SK-N-MC (cell line): ENCODE measurements at regions not wholly inside any gene's neighbourhood (a gene's known extent, or its start where the extent isn't known, plus 50 kb on each side); places are given as distances from the start of the nearest gene placed in this dataset.

Source experiments
- EZH2 ChIP-seq: fragments of 200-600 bp; sonication (generic); IDR thresholded peaks from one replicate; pipeline ENCODE4 v1.6.1; 2017; ENCODE audit warnings: antibody characterized with exemption
- FOXP2 ChIP-seq: optimal IDR thresholded peaks from 2 replicates; pipeline ENCODE3; 2011; ENCODE audit warnings: mild to moderate bottlenecking, moderate library complexity; ENCODE audit not compliant: insufficient read depth; ENCODE audit errors: extremely low read length, control extremely low read depth
- POLR2AphosphoS5 ChIP-seq: IDR thresholded peaks from 2 replicates; pipeline ENCODE4 v1.6.1; 2012; ENCODE audit warnings: mild to moderate bottlenecking, low read depth, low read length, borderline replicate concordance

DNA sequence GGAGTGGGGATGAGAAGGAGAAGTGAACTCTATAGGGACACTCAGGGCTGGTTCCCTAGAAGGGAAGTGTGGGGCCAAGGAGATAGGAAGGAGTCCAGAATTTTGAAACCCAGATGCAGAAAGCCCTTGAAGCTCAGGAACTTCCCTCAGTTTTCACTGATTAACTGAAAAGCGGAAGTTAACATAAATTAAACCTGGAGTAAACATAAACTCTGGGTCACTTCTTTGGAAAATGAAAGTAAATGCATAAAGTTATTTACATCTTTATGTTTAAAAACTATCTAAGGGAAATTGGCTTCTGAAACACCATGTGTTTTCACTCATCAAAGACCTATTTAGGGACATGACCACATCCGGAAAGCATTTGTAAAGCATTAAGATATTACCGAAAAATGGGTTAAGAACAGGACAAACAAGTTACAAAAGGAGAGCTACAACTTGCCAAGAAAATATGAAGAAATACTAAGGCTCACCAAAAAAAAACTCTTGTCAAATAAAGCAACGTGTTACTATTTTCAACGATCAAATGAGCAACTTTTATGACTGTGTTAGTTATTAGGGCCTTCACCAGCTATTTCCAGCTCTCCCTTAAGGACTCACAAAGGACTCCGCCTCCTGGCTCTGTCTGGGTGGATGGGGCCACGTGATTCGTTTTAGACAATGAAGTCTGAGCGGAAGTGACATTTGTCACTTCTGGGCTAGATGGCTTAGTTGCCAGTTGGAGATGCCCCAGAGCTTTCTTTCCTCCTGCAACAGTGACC is 439.1 kb upstream of the ZNF507 start:
- no peak; the same call in 1 of the 2 replicates for TF ChIP-seq POLR2AphosphoS5
- TF ChIP-seq EZH2 = no peak
- no peak for TF ChIP-seq FOXP2
